Astrocyte of the hippocampus (primary cell): ENCODE measurements at regions not wholly inside any gene's neighbourhood (a gene's known extent, or its start where the extent isn't known, plus 50 kb on each side); places are given as distances from the start of the nearest gene placed in this dataset.
A peak's percentile ranks its signal among the peaks of the same experiment; 100 is the strongest.

ENCODE experiments used
- DNase-seq: peaks from one replicate; pipeline ENCODE4 v3.0.0; 2011; ENCODE audit warnings: low read depth, low spot score

GRCh38 chr11:45062974-45063635 lies 83.3 kb upstream of the PRDM11 start:
- DNase-seq: no peak

GRCh38 chr11:45063669-45064068 lies 82.8 kb upstream of the PRDM11 start:
- DNase-seq: no peak

- no peak for DNase-seq
Measured at GRCh38 chr11:45067966-45068365, 78.5 kb upstream of the PRDM11 start.

GRCh38 chr11:45071232-45071631 lies 75.2 kb upstream of the PRDM11 start:
- no peak for DNase-seq

- DNase-seq: no peak
Measured at GRCh38 chr11:45073685-45074141, 72.7 kb upstream of the PRDM11 start.

- DNase-seq: no peak
Measured at GRCh38 chr11:45075519-45075918, 70.9 kb upstream of the PRDM11 start.

GRCh38 chr11:45075952-45076351 lies 70.5 kb upstream of the PRDM11 start:
- no peak for DNase-seq

- no peak for DNase-seq
Measured at GRCh38 chr11:45076761-45077160, 69.7 kb upstream of the PRDM11 start.

GRCh38 chr11:45078236-45079074 lies 68.0 kb upstream of the PRDM11 start:
- DNase-seq: no peak

GRCh38 chr11:45079075-45079444 lies 67.4 kb upstream of the PRDM11 start:
- no peak for DNase-seq

- no peak for DNase-seq
Measured at GRCh38 chr11:45079567-45079942, 66.9 kb upstream of the PRDM11 start.

GRCh38 chr11:45079943-45080719 lies 66.3 kb upstream of the PRDM11 start:
- DNase-seq: no peak

- no peak for DNase-seq
Measured at GRCh38 chr11:45082744-45083543, 63.5 kb upstream of the PRDM11 start.

- DNase-seq: no peak
Measured at GRCh38 chr11:45083544-45084087, 62.8 kb upstream of the PRDM11 start.

GRCh38 chr11:45085646-45086501 lies 60.6 kb upstream of the PRDM11 start:
- DNase-seq: no peak

- DNase-seq: no peak
Measured at GRCh38 chr11:45086526-45086925, 59.9 kb upstream of the PRDM11 start.

- no peak for DNase-seq
Measured at GRCh38 chr11:45087086-45087899, 59.1 kb upstream of the PRDM11 start.

GRCh38 chr11:45087900-45088160 lies 58.6 kb upstream of the PRDM11 start:
- no peak for DNase-seq

GRCh38 chr11:45089251-45089650 lies 57.2 kb upstream of the PRDM11 start:
- DNase-seq: peak; percentile 81
